Motor neuron (in vitro differentiated cells): ENCODE measurements at regions not wholly inside any gene's neighbourhood (a gene's known extent, or its start where the extent isn't known, plus 50 kb on each side); places are given as distances from the start of the nearest gene placed in this dataset.
"Not testable (repeated sequence)": the region's sequence is repeated elsewhere in the genome, so short reads cannot be mapped to it uniquely, and the experiment has no call there.

Experiments used
- ATAC-seq, 8 experiments: fragments of 200-7000 bp; cut with Tn5 transposase; replicated peaks in 6 of 8; 2 replicates each; pipeline ENCODE4 v1.8.0; 2021; ENCODE audit warnings: mild to moderate bottlenecking in 8 of 8, moderate library complexity in 8 of 8
- H3K27ac ChIP-seq, 2 donors: fragments of 250-450 bp; sonication (Bioruptor Pico); 2 replicates each; pipeline ENCODE4 v1.9.0; 2021; ENCODE audit warnings: antibody characterized with exemption in 2 of 2, mild to moderate bottlenecking in 2 of 2, moderate library complexity in 1 of 2
- H3K4me1 ChIP-seq, 2 donors: fragments of 250-450 bp; sonication (Bioruptor Pico); replicated peaks in 1 of 2; 2 replicates each; pipeline ENCODE4 v1.6.1; 2021; ENCODE audit warnings: antibody characterized with exemption in 2 of 2, mild to moderate bottlenecking in 2 of 2, moderate library complexity in 1 of 2
- H3K4me3 ChIP-seq, 5 donors: fragments of 250-450 bp; sonication (Bioruptor Pico); 2 replicates each; pipeline ENCODE4 v1.9.0; 2021; ENCODE audit warnings: antibody characterized with exemption in 5 of 5, mild to moderate bottlenecking in 5 of 5, moderate library complexity in 4 of 5
- WGBS, 10 experiments: fragments of 450-650 bp; shearing (Covaris generic); methylation state at CpG; one replicate each; pipeline ENCODE4 v1.0.0; 2022; 5-methylcytosine and 5-hydroxymethylcytosine counted together
- in situ Hi-C, 9 experiments: fragments of 400-800 bp; cut with MboI; loops; one replicate each; pipeline ENCODE4 v1.15.0; 2021; ENCODE audit warnings: low sequenced_read_pairs in 9 of 9, low pct_unique_long_range_greater_than_20kb in 2 of 9; ENCODE audit not compliant: unreplicated experiment in 9 of 9

GRCh38 chr12:17151917-17152316 lies 546.0 kb upstream of the LMO3 start:
- 0 to 88% (median 20%) methylated on average over 1 to 2 of the region's 2 CpGs; no CpG with 5 or more reads in 5 of the 10 experiments for WGBS, 10 experiments
- H3K4me3 ChIP-seq: no peak overlapping the region
- in situ Hi-C loops: no loop called here
- no peak for ATAC-seq
- H3K4me1 ChIP-seq: no peaks in the 10 kb centered on the region
- H3K27ac ChIP-seq: no peak overlapping the region

GRCh38 chr12:17148706-17149105 lies 542.7 kb upstream of the LMO3 start:
- Histone ChIP-seq H3K4me1 (no peaks in the 10 kb centered on the region), H3K4me3 (no peak overlapping the region), H3K27ac (no peak overlapping the region)
- peak in 1 of 8 experiments; percentile 32 for ATAC-seq
- in situ Hi-C loops: no loop called here
- WGBS, 10 experiments: 0 to 100% (median 88%) methylated on average over 1 to 3 of the region's 3 CpGs; no CpG with 5 or more reads in 5 of the 10 experiments

- in situ Hi-C loops: no loop called here
- Histone ChIP-seq H3K27ac (no peak overlapping the region), H3K4me3 (no peak overlapping the region), H3K4me1 (no peaks in the 10 kb centered on the region)
- WGBS, 10 experiments: 0 to 79% (median 40%) methylated on average over 1 to 2 of the region's 2 CpGs
- ATAC-seq: no peak
Measured at GRCh38 chr12:17142856-17143255, 536.9 kb upstream of the LMO3 start.

GRCh38 chr12:17139931-17140330 lies 534.0 kb upstream of the LMO3 start:
- Histone ChIP-seq H3K27ac (no peak overlapping the region), H3K4me1 (no peaks in the 10 kb centered on the region), H3K4me3 (no peak overlapping the region)
- WGBS, 10 experiments: 40 to 100% (median 100%) methylated on average over 1 to 2 of the region's 2 CpGs; no CpG with 5 or more reads in 3 of the 10 experiments
- in situ Hi-C loops: no loop called here
- no peak for ATAC-seq

GRCh38 chr12:17137396-17137795 lies 531.4 kb upstream of the LMO3 start:
- Histone ChIP-seq H3K4me3 (no peak overlapping the region), H3K27ac (no peak overlapping the region), H3K4me1 (no peaks in the 10 kb centered on the region)
- peak in 1 of 8 experiments; percentile 88 for ATAC-seq
- 0 to 85% (median 72%) methylated on average over 2 to 3 of the region's 3 CpGs for WGBS, 10 experiments
- in situ Hi-C loops: no loop called here

GRCh38 chr12:17134315-17134714 lies 528.4 kb upstream of the LMO3 start:
- no peak for ATAC-seq
- Histone ChIP-seq H3K27ac (no peak overlapping the region), H3K4me3 (no peak overlapping the region), H3K4me1 (no peaks in the 10 kb centered on the region)
- in situ Hi-C loops: no loop called here

GRCh38 chr12:17132336-17132735 lies 526.4 kb upstream of the LMO3 start:
- 10 to 96% (median 80%) methylated on average over 1 to 4 of the region's 4 CpGs; no CpG with 5 or more reads in 1 of the 10 experiments for WGBS, 10 experiments
- Histone ChIP-seq H3K27ac (no peak overlapping the region), H3K4me3 (no peak overlapping the region), H3K4me1 (no peaks in the 10 kb centered on the region)
- ATAC-seq: no peak
- in situ Hi-C loops: no loop called here

GRCh38 chr12:17116538-17116937 lies 510.6 kb upstream of the LMO3 start:
- ATAC-seq, in situ Hi-C loops, H3K4me1 ChIP-seq, H3K27ac ChIP-seq, H3K4me3 ChIP-seq: not testable (repeated sequence)
- WGBS, 10 experiments: 80 to 100% methylated on average over 1 to 3 of the region's 3 CpGs; no CpG with 5 or more reads in 8 of the 10 experiments

GRCh38 chr12:17110316-17110715 lies 504.4 kb upstream of the LMO3 start:
- no peak for ATAC-seq
- in situ Hi-C loops: no loop called here
- Histone ChIP-seq H3K27ac (no peak overlapping the region), H3K4me3 (no peak overlapping the region), H3K4me1 (peaks cover 0 to 7% of the 10 kb centered on the region in 2 donors)

- no peak overlapping the region for H3K4me3 ChIP-seq
- H3K4me1 ChIP-seq: peaks cover 0 to 7% of the 10 kb centered on the region in 2 donors
- H3K27ac ChIP-seq: no peak overlapping the region
- 0 to 56% (median 41%) methylated on average over 1 to 3 of the region's 3 CpGs; no CpG with 5 or more reads in 4 of the 10 experiments for WGBS, 10 experiments
- in situ Hi-C loops: no loop called here
- peak in 2 of 8 experiments; percentile 61 to 97 for ATAC-seq
Measured at GRCh38 chr12:17108877-17109541, 503.0 kb upstream of the LMO3 start.

GRCh38 chr12:17104801-17105200 lies 498.8 kb upstream of the LMO3 start:
- WGBS, 10 experiments: 6 to 100% (median 67%) methylated on average over 1 to 2 of the region's 2 CpGs
- in situ Hi-C loops: no loop called here
- H3K4me1 ChIP-seq: peaks cover 0 to 7% of the 10 kb centered on the region in 2 donors
- no peak overlapping the region for H3K4me3 ChIP-seq
- ATAC-seq: no peak
- no peak overlapping the region for H3K27ac ChIP-seq

GRCh38 chr12:17097674-17098073 lies 491.7 kb upstream of the LMO3 start:
- Histone ChIP-seq H3K4me1 (no peaks in the 10 kb centered on the region), H3K27ac (no peak overlapping the region), H3K4me3 (no peak overlapping the region)
- in situ Hi-C loops: no loop called here
- no peak for ATAC-seq
- WGBS, 10 experiments: 20 to 91% (median 79%) methylated on average over 1 to 11 of the region's 11 CpGs; no CpG with 5 or more reads in 1 of the 10 experiments

- no peaks in the 10 kb centered on the region for H3K4me1 ChIP-seq
- in situ Hi-C loops: no loop called here
- no peak for ATAC-seq
- no peak overlapping the region for H3K27ac ChIP-seq
- no peak overlapping the region for H3K4me3 ChIP-seq
Measured at GRCh38 chr12:17084831-17085230, 478.9 kb upstream of the LMO3 start.

GRCh38 chr12:17079251-17079909 lies 473.4 kb upstream of the LMO3 start:
- in situ Hi-C loops: no loop called here
- no peak overlapping the region for H3K27ac ChIP-seq
- no peak overlapping the region for H3K4me3 ChIP-seq
- WGBS, 10 experiments: 6 to 100% (median 92%) methylated on average over 1 to 4 of the region's 4 CpGs
- ATAC-seq: no peak
- H3K4me1 ChIP-seq: peaks cover 0 to 5% of the 10 kb centered on the region in 2 donors
